ENCODE measurements at regions not wholly inside any gene's neighbourhood (a gene's known extent, or its start where the extent isn't known, plus 50 kb on each side); places are given as distances from the start of the nearest gene placed in this dataset.

DNA sequence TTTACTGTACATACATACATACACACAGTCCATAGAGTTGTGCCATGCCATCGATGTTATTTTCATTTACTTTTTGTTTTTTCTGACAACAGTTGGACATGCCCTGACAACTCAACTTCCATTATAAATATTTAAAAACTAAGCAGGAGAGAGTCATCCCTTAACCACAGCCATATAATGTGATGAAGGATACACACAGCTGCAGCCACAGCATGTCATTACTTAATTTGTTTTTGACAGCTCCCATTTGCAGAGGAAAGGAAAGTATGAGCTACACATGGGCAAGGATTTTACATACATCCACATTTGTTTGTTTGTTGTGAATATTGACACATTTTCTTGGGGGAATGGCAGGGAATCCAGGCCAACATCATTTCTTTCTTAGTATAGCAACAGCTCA is 91.5 kb upstream of the TUT7 start:
- intact Hi-C loops (cut with micrococcal nuclease), result no loop called here
- no peaks in the 10 kb centered on the region for H3K79me2 ChIP-seq (ENCODE audit: control insufficient read depth, insufficient read depth, low read length)
- DNase-seq (no peak), ATAC-seq (ENCODE audit: low read depth) (no peak)
- POLR2A ChIA-PET, result no interaction called here
- Mint-ChIP-seq H3K4me1 (no peaks in the 10 kb centered on the region), H3K27me3 (peaks cover 26% of the 10 kb centered on the region), H3K4me3 (no peak overlapping the region), H3K9me3 (ENCODE audit: insufficient read depth) (no peaks in the 10 kb centered on the region), H3K27ac (no peak overlapping the region)
- H3K27me3 ChIP-seq (replicated peaks in 1 of 4; ENCODE audit: control extremely low read depth in 1 of 4, control insufficient read depth in 3 of 4, insufficient read depth in 4 of 4, low read length in 3 of 4), result peaks cover 0 to 2% (median 0%) of the 10 kb centered on the region in 4 experiments
- no peak overlapping the region for H3K27ac ChIP-seq (ENCODE audit: low read length in 2 of 2)
- no peaks in the 10 kb centered on the region for H4K20me1 ChIP-seq (ENCODE audit: control insufficient read depth, insufficient read depth, low read length, poor library complexity, severe bottlenecking)
- no peak overlapping the region for H3K4me2 ChIP-seq (replicated peaks; ENCODE audit: low read depth, low read length, poor library complexity, severe bottlenecking)
- H3K36me3 ChIP-seq (replicated peaks in 1 of 2; ENCODE audit: control extremely low read depth in 1 of 2, control insufficient read depth in 1 of 2, extremely low read depth in 1 of 2, insufficient read depth in 2 of 2, low read length in 1 of 2), result no peaks in the 10 kb centered on the region
- H3K9me3 ChIP-seq (ENCODE audit: control extremely low read depth in 1 of 3, control insufficient read depth in 2 of 3, insufficient read depth in 1 of 3, low read length in 2 of 3), result no peaks in the 10 kb centered on the region
- no peak overlapping the region for H3K9ac ChIP-seq (ENCODE audit: low read length)
- no peaks in the 10 kb centered on the region for H3K4me1 ChIP-seq (ENCODE audit: control insufficient read depth in 2 of 2, insufficient read depth in 2 of 2, low read length in 2 of 2)
- TF ChIP-seq EZH2 (IDR thresholded peaks at IDR 0.05; ENCODE audit: borderline replicate concordance, insufficient read depth, low read depth, low read length, poor library complexity, severe bottlenecking), result no peak
- no peak for TF ChIP-seq CTCF (IDR thresholded peaks at IDR 0.05)
- H3K4me3 ChIP-seq (ENCODE audit: control extremely low read depth in 1 of 5, extremely low read depth in 1 of 5, insufficient read depth in 1 of 5, low read depth in 2 of 5, low read length in 4 of 5), result no peak overlapping the region
- WGBS (ENCODE audit: insufficient coverage), result no CpG with 5 or more reads among the region's 1 CpG
- H2AFZ ChIP-seq (ENCODE audit: insufficient read depth, low read depth, low read length, poor library complexity, severe bottlenecking), result no peak overlapping the region
- CTCF ChIA-PET, result no interaction called here

DNA sequence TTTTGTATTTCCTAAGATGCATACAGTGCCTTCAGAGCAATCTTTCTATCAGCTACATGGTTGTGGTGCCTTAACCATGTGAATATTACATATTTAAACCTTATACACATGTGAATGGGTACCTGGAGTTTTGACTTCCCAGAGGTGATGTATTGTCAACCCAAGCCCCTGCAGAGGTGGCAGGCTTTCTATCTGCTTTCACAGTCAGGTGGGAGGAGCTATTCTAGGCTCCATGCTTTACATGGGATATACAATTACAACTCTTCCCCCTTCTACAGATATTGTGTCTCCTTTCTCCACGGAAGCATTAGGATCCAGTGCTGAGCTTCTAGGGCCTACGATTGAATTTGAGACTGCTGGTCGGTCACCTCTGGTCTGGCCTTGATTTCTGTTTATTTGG is 89.8 kb upstream of the TUT7 start:
- H3K4me1 Mint-ChIP-seq, result no peaks in the 10 kb centered on the region
- no peak overlapping the region for H3K4me3 ChIP-seq (ENCODE audit: control extremely low read depth in 1 of 5, extremely low read depth in 1 of 5, insufficient read depth in 1 of 5, low read depth in 2 of 5, low read length in 4 of 5)
- peaks cover 30% of the 10 kb centered on the region for H3K27me3 Mint-ChIP-seq
- peaks cover 0 to 2% (median 0%) of the 10 kb centered on the region in 4 experiments for H3K27me3 ChIP-seq (replicated peaks in 1 of 4; ENCODE audit: control extremely low read depth in 1 of 4, control insufficient read depth in 3 of 4, insufficient read depth in 4 of 4, low read length in 3 of 4)
- no peaks in the 10 kb centered on the region for H3K36me3 ChIP-seq (replicated peaks in 1 of 2; ENCODE audit: control extremely low read depth in 1 of 2, control insufficient read depth in 1 of 2, extremely low read depth in 1 of 2, insufficient read depth in 2 of 2, low read length in 1 of 2)
- CTCF ChIA-PET, result interaction anchor here (0.6 to 1.1 kb wide), 2 partner anchors 8 to 29 kb away, joined by 3 to 4 read pairs; no protein-coding TSS in a partner anchor
- H3K9me3 ChIP-seq (ENCODE audit: control extremely low read depth in 1 of 3, control insufficient read depth in 2 of 3, insufficient read depth in 1 of 3, low read length in 2 of 3), result peaks cover 0 to 3% (median 0%) of the 10 kb centered on the region in 3 donors
- no peak for DNase-seq
- TF ChIP-seq CTCF (IDR thresholded peaks at IDR 0.05) (no peak), EZH2 (IDR thresholded peaks at IDR 0.05; ENCODE audit: borderline replicate concordance, insufficient read depth, low read depth, low read length, poor library complexity, severe bottlenecking) (no peak)
- no peak overlapping the region for H2AFZ ChIP-seq (ENCODE audit: insufficient read depth, low read depth, low read length, poor library complexity, severe bottlenecking)
- POLR2A ChIA-PET, result no interaction called here
- no peak overlapping the region for H3K4me3 Mint-ChIP-seq
- no peaks in the 10 kb centered on the region for H3K4me1 ChIP-seq (ENCODE audit: control insufficient read depth in 2 of 2, insufficient read depth in 2 of 2, low read length in 2 of 2)
- H3K27ac ChIP-seq (ENCODE audit: low read length in 2 of 2), result no peak overlapping the region
- intact Hi-C loops (cut with micrococcal nuclease), result no loop called here
- H3K27ac Mint-ChIP-seq, result no peak overlapping the region
- no peaks in the 10 kb centered on the region for H3K9me3 Mint-ChIP-seq (ENCODE audit: insufficient read depth)
- no peaks in the 10 kb centered on the region for H3K79me2 ChIP-seq (ENCODE audit: control insufficient read depth, insufficient read depth, low read length)
- ATAC-seq (ENCODE audit: low read depth), result no peak
- no peaks in the 10 kb centered on the region for H4K20me1 ChIP-seq (ENCODE audit: control insufficient read depth, insufficient read depth, low read length, poor library complexity, severe bottlenecking)
- no peak overlapping the region for H3K4me2 ChIP-seq (replicated peaks; ENCODE audit: low read depth, low read length, poor library complexity, severe bottlenecking)
- no peak overlapping the region for H3K9ac ChIP-seq (ENCODE audit: low read length)
- WGBS (ENCODE audit: insufficient coverage), result 100% methylated on average over 1 of the region's 3 CpGs
